Glutamatergic neuron (in vitro differentiated cells): ENCODE measurements at regions not wholly inside any gene's neighbourhood (a gene's known extent, or its start where the extent isn't known, plus 50 kb on each side); places are given as distances from the start of the nearest gene placed in this dataset.

Experiments used
- DNase-seq: peaks from one replicate; pipeline ENCODE4 v3.0.0; 2022
- H3K27ac Mint-ChIP-seq: one replicate; pipeline ENCODE4 v1.8.0; 2020; ENCODE audit warnings: mild to moderate bottlenecking, mixed read lengths, inconsistent platforms; ENCODE audit not compliant: unreplicated experiment
- H3K27me3 Mint-ChIP-seq: one replicate; pipeline ENCODE4 v1.8.0; 2020; ENCODE audit warnings: mild to moderate bottlenecking, moderate library complexity, mixed read lengths, inconsistent platforms; ENCODE audit not compliant: unreplicated experiment
- H3K36me3 Mint-ChIP-seq: one replicate; pipeline ENCODE4 v1.8.0; 2020; ENCODE audit warnings: mild to moderate bottlenecking, mixed read lengths, inconsistent platforms; ENCODE audit not compliant: unreplicated experiment
- H3K4me1 Mint-ChIP-seq: one replicate; pipeline ENCODE4 v1.8.0; 2020; ENCODE audit warnings: mild to moderate bottlenecking, low read depth, mixed read lengths, inconsistent platforms; ENCODE audit not compliant: unreplicated experiment
- H3K4me3 Mint-ChIP-seq: one replicate; pipeline ENCODE4 v1.8.0; 2020; ENCODE audit warnings: mild to moderate bottlenecking, mixed read lengths, inconsistent platforms; ENCODE audit not compliant: unreplicated experiment
- H3K9me3 Mint-ChIP-seq: one replicate; pipeline ENCODE4 v1.8.0; 2020; ENCODE audit warnings: mild to moderate bottlenecking, moderate library complexity, mixed read lengths, inconsistent platforms; ENCODE audit not compliant: unreplicated experiment
- TF ChIP-seq, protein P1 (sequence below): fragments of 200-600 bp; sonication (generic); IDR thresholded peaks from one replicate; pipeline ENCODE4 v1.5.0; 2021; ENCODE audit not compliant: partially characterized antibody, unreplicated experiment

DNA sequence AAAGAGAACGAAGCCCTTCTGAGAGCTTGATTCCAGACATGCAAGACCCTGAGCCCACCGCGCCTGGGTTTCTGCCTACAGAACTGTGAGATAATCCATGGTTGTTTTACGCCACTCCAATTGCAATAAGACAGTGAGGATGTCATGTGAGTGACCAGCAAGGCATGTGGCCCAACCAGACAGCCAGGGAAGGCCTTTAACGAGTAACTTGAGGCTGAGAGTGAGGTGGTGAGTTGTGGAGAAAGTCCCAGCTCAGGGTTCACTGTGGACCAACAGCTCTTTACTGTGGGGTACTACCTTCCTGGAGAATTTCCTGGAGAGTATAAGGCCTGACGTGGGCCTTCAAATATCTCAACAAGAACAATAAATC lies 153.9 kb downstream of the ETS2 start:
- no peaks in the 10 kb centered on the region for H3K4me1 Mint-ChIP-seq
- TF ChIP-seq, protein P1, sequence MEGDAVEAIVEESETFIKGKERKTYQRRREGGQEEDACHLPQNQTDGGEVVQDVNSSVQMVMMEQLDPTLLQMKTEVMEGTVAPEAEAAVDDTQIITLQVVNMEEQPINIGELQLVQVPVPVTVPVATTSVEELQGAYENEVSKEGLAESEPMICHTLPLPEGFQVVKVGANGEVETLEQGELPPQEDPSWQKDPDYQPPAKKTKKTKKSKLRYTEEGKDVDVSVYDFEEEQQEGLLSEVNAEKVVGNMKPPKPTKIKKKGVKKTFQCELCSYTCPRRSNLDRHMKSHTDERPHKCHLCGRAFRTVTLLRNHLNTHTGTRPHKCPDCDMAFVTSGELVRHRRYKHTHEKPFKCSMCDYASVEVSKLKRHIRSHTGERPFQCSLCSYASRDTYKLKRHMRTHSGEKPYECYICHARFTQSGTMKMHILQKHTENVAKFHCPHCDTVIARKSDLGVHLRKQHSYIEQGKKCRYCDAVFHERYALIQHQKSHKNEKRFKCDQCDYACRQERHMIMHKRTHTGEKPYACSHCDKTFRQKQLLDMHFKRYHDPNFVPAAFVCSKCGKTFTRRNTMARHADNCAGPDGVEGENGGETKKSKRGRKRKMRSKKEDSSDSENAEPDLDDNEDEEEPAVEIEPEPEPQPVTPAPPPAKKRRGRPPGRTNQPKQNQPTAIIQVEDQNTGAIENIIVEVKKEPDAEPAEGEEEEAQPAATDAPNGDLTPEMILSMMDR: no peak
- H3K27ac Mint-ChIP-seq: no peak overlapping the region
- H3K36me3 Mint-ChIP-seq: peaks cover 20% of the 10 kb centered on the region
- no peak overlapping the region for H3K4me3 Mint-ChIP-seq
- DNase-seq: no peak
- peaks cover 2% of the 10 kb centered on the region for H3K27me3 Mint-ChIP-seq
- H3K9me3 Mint-ChIP-seq: peaks cover 4% of the 10 kb centered on the region

GRCh38 chr21:38958940-38959691 lies 153.4 kb downstream of the ETS2 start:
- peaks cover 4% of the 10 kb centered on the region for H3K9me3 Mint-ChIP-seq
- H3K27me3 Mint-ChIP-seq: peaks cover 2% of the 10 kb centered on the region
- no peak overlapping the region for H3K4me3 Mint-ChIP-seq
- no peak overlapping the region for H3K27ac Mint-ChIP-seq
- DNase-seq: no peak
- no peaks in the 10 kb centered on the region for H3K4me1 Mint-ChIP-seq
- peaks cover 16% of the 10 kb centered on the region for H3K36me3 Mint-ChIP-seq
- TF ChIP-seq, protein P1: no peak

GRCh38 chr21:38958323-38958705 lies 152.6 kb downstream of the ETS2 start:
- Mint-ChIP-seq H3K27ac (no peak overlapping the region), H3K36me3 (peaks cover 16% of the 10 kb centered on the region), H3K4me1 (no peaks in the 10 kb centered on the region), H3K9me3 (peaks cover 4% of the 10 kb centered on the region), H3K4me3 (no peak overlapping the region), H3K27me3 (peaks cover 2% of the 10 kb centered on the region)
- no peak for DNase-seq
- TF ChIP-seq, protein P1: no peak

DNA sequence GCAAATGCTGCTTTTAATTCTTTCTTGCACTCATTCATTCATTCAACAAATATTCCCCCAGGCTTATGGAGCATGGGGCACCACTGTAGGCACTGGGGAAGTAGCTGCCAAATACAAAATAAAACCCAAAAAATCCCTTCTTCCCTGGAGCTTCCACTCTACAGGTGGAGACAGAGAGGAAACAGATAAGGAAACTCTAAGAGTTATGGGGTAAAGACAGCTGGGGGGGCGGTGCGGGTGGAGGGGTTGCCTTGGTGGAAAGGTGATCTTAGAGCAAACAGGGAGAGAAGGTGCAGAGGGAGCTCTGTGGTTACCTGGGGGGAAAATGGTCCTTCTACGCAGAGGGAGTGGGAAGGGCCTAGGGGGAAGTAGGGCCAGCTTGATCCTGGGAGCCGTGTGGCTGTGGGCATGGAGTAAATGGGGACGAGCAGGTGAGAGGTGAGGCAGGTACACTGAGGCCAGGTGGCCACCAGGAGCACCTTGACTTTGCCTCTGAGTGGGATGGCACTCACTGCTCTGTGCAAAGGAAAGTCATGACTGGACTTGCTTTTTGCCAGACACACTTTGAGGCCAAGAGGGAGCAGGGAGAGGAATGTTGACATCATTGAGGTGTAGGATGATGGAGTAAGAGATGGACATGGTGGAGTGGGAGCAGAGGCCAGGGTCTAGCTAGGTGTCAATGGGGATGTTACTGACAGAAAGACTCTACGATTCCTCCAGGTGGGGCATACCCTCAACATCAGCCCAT lies 152.0 kb downstream of the ETS2 start:
- no peak for DNase-seq
- Mint-ChIP-seq H3K4me3 (no peak overlapping the region), H3K4me1 (no peaks in the 10 kb centered on the region), H3K9me3 (peaks cover 4% of the 10 kb centered on the region), H3K27me3 (peaks cover 2% of the 10 kb centered on the region), H3K27ac (no peak overlapping the region), H3K36me3 (peaks cover 15% of the 10 kb centered on the region)
- TF ChIP-seq, protein P1: no peak

- Mint-ChIP-seq H3K4me3 (no peak overlapping the region), H3K36me3 (peaks cover 10% of the 10 kb centered on the region), H3K4me1 (no peaks in the 10 kb centered on the region), H3K27me3 (peaks cover 2% of the 10 kb centered on the region), H3K9me3 (peaks cover 4% of the 10 kb centered on the region), H3K27ac (no peak overlapping the region)
- TF ChIP-seq, protein P1: no peak
- no peak for DNase-seq
These were observed 151.3 kb downstream of the ETS2 start for GRCh38 chr21:38956856-38957571.
